HepG2 (cell line): ENCODE measurements at regions not wholly inside any gene's neighbourhood (a gene's known extent, or its start where the extent isn't known, plus 50 kb on each side); places are given as distances from the start of the nearest gene placed in this dataset.

Experiments used
- ATRX ChIP-seq: sonication (generic); formaldehyde crosslinking; IDR thresholded peaks from 2 replicates; pipeline ENCODE4 v1.4.0; 2020; ENCODE audit warnings: missing genetic modification reagents, borderline replicate concordance
- CEBPB ChIP-seq: IDR thresholded peaks from 2 replicates; pipeline ENCODE4 v1.6.1; 2011; ENCODE audit warnings: low read depth, low read length, improper control_type of control experiment, borderline replicate concordance
- CSRNP1 ChIP-seq: sonication (generic); formaldehyde crosslinking; IDR thresholded peaks from 2 replicates; pipeline ENCODE4 v1.8.1; 2023; ENCODE audit warnings: mild to moderate bottlenecking, missing genetic modification reagents
- DRAP1 ChIP-seq: IDR thresholded peaks from 2 replicates; pipeline ENCODE4 v1.6.1; 2016; ENCODE audit warnings: missing genetic modification reagents, missing compliant biosample characterization
- FOXA1 ChIP-seq, 2 experiments: fragments of 450-650 bp in 1 of 2; sonication (generic) in 1 of 2; formaldehyde crosslinking in 1 of 2; IDR thresholded peaks; 2 replicates each; pipeline versions ENCODE4 v1.4.0 to v1.6.1; 2016 to 2020; ENCODE audit warnings: missing genetic modification reagents in 1 of 2
- FOXP1 ChIP-seq, 2 experiments: fragments of 450-650 bp in 1 of 2; IDR thresholded peaks; 2 replicates each; pipeline ENCODE4 v1.6.1; 2017 to 2018; ENCODE audit warnings: antibody characterized with exemption in 1 of 2
- LBX2 ChIP-seq: sonication (generic); formaldehyde crosslinking; IDR thresholded peaks from 2 replicates; pipeline ENCODE4 v1.5.0; 2020; ENCODE audit warnings: missing genetic modification reagents, mild to moderate bottlenecking, borderline replicate concordance
- MAF1 ChIP-seq: sonication (generic); formaldehyde crosslinking; IDR thresholded peaks from 2 replicates; pipeline ENCODE4 v1.5.0; 2020; ENCODE audit warnings: missing genetic modification reagents, borderline replicate concordance
- MEIS2 ChIP-seq: sonication (generic); formaldehyde crosslinking; IDR thresholded peaks from 2 replicates; pipeline ENCODE4 v1.9.0; 2021; ENCODE audit warnings: mild to moderate bottlenecking, missing genetic modification reagents
- MTERF4 ChIP-seq: sonication (generic); formaldehyde crosslinking; IDR thresholded peaks from 2 replicates; pipeline ENCODE4 v1.8.0; 2023; ENCODE audit warnings: mild to moderate bottlenecking, missing genetic modification reagents
- NCOA1 ChIP-seq: sonication (generic); formaldehyde crosslinking; IDR thresholded peaks from 2 replicates; pipeline ENCODE4 v1.9.0; 2021; ENCODE audit warnings: missing genetic modification reagents
- NFKBIZ ChIP-seq: IDR thresholded peaks from 2 replicates; pipeline ENCODE4 v1.6.1; 2018; ENCODE audit warnings: missing genetic modification reagents, missing compliant biosample characterization
- PHF21A ChIP-seq: sonication (generic); formaldehyde crosslinking; IDR thresholded peaks from 2 replicates; pipeline ENCODE4 v1.5.0; 2020; ENCODE audit warnings: mild to moderate bottlenecking, missing genetic modification reagents
- RAD21 ChIP-seq: fragments of 450-650 bp; formaldehyde crosslinking; IDR thresholded peaks from 2 replicates; pipeline ENCODE4 v1.5.0; 2020; ENCODE audit warnings: mild to moderate bottlenecking
- STAG1 ChIP-seq: sonication (generic); formaldehyde crosslinking; IDR thresholded peaks from 2 replicates; pipeline ENCODE4 v1.4.0; 2020; ENCODE audit warnings: missing genetic modification reagents
- ZFP41 ChIP-seq: sonication (generic); formaldehyde crosslinking; IDR thresholded peaks from 2 replicates; pipeline ENCODE4 v1.4.0; 2020; ENCODE audit warnings: mild to moderate bottlenecking, missing genetic modification reagents, borderline replicate concordance
- ZNF251 ChIP-seq: sonication (generic); formaldehyde crosslinking; IDR thresholded peaks from 2 replicates; pipeline ENCODE4 v1.9.0; 2021; ENCODE audit warnings: mild to moderate bottlenecking, missing genetic modification reagents
- ZNF263 ChIP-seq: sonication (generic); formaldehyde crosslinking; IDR thresholded peaks from 2 replicates; pipeline ENCODE4 v1.4.0; 2020; ENCODE audit warnings: missing genetic modification reagents
- ZNF460 ChIP-seq: sonication (generic); formaldehyde crosslinking; IDR thresholded peaks from 2 replicates; pipeline ENCODE4 v1.5.1; 2020; ENCODE audit warnings: missing genetic modification reagents, mild to moderate bottlenecking, borderline replicate concordance
- ZNF574 ChIP-seq: sonication (generic); formaldehyde crosslinking; IDR thresholded peaks from 2 replicates; pipeline ENCODE4 v1.4.0; 2020; ENCODE audit warnings: missing genetic modification reagents
- ZNF772 ChIP-seq: sonication (generic); formaldehyde crosslinking; IDR thresholded peaks from 2 replicates; pipeline ENCODE4 v1.5.0; 2020; ENCODE audit warnings: mild to moderate bottlenecking, missing genetic modification reagents
- ZNF782 ChIP-seq: sonication (generic); formaldehyde crosslinking; IDR thresholded peaks from 2 replicates; pipeline ENCODE4 v1.4.0; 2020; ENCODE audit warnings: missing genetic modification reagents, mild to moderate bottlenecking, borderline replicate concordance
- ZNF878 ChIP-seq: sonication (generic); formaldehyde crosslinking; IDR thresholded peaks from 2 replicates; pipeline ENCODE4 v1.8.1; 2023; ENCODE audit warnings: mild to moderate bottlenecking, missing genetic modification reagents, moderate library complexity
- ZSCAN25 ChIP-seq: sonication (generic); formaldehyde crosslinking; IDR thresholded peaks from 2 replicates; pipeline ENCODE4 v1.8.0; 2022; ENCODE audit warnings: mild to moderate bottlenecking, missing genetic modification reagents

- TF ChIP-seq ZNF574 (no peak), ZNF878 (no peak), ZSCAN25 (CRISPR knock-in tag) (no peak), MTERF4 (CRISPR knock-in tag) (no peak), MEIS2 (CRISPR knock-in tag) (no peak), PHF21A (CRISPR knock-in tag) (no peak), CSRNP1 (CRISPR knock-in tag) (no peak), LBX2 (CRISPR knock-in tag) (no peak), MAF1 (no peak), ATRX (CRISPR knock-in tag) (no peak), ZNF772 (CRISPR knock-in tag) (no peak), ZNF251 (no peak), RAD21 (peak; percentile 62), NCOA1 (CRISPR knock-in tag) (no peak), STAG1 (CRISPR knock-in tag) (peak; percentile 80), ZNF782 (CRISPR knock-in tag) (no peak), ZNF460 (CRISPR knock-in tag) (no peak), NFKBIZ (CRISPR knock-in tag) (no peak), DRAP1 (CRISPR knock-in tag) (no peak), FOXA1 (IDR thresholded peaks at IDR 0.05) (no peak), FOXA1 (CRISPR knock-in tag; IDR thresholded peaks at IDR 0.05) (no peak), CEBPB (no peak), FOXP1 (IDR thresholded peaks at IDR 0.05) (no peak), FOXP1 (CRISPR knock-in tag; IDR thresholded peaks at IDR 0.05) (no peak), ZNF263 (CRISPR knock-in tag) (no peak), ZFP41 (CRISPR knock-in tag) (no peak)
Measured at GRCh38 chr1:157193702-157194391, 55.7 kb upstream of the ETV3 start (continued).
